ENCODE measurements at regions not wholly inside any gene's neighbourhood (a gene's known extent, or its start where the extent isn't known, plus 50 kb on each side); places are given as distances from the start of the nearest gene placed in this dataset.

- Histone ChIP-seq H3K27me3 (no peaks in the 10 kb centered on the region), H3K9me3 (no peaks in the 10 kb centered on the region), H3K27ac (no peak overlapping the region), H3K4me3 (no peak overlapping the region), H3K36me3 (no peaks in the 10 kb centered on the region), H3K4me1 (ENCODE audit: insufficient read depth) (peaks cover 3% of the 10 kb centered on the region)
- DNase-seq = no peak
- no peak for TF ChIP-seq EP300 (IDR thresholded peaks at IDR 0.05)
- intact Hi-C loops (cut with DNase I) = no loop called here
- 96 to 99% (median 99%) methylated on average over 5 of the region's 5 CpGs for WGBS, 3 donors
Measured at GRCh38 chr2:64283006-64283570, 138.9 kb upstream of the PELI1 start.

DNA sequence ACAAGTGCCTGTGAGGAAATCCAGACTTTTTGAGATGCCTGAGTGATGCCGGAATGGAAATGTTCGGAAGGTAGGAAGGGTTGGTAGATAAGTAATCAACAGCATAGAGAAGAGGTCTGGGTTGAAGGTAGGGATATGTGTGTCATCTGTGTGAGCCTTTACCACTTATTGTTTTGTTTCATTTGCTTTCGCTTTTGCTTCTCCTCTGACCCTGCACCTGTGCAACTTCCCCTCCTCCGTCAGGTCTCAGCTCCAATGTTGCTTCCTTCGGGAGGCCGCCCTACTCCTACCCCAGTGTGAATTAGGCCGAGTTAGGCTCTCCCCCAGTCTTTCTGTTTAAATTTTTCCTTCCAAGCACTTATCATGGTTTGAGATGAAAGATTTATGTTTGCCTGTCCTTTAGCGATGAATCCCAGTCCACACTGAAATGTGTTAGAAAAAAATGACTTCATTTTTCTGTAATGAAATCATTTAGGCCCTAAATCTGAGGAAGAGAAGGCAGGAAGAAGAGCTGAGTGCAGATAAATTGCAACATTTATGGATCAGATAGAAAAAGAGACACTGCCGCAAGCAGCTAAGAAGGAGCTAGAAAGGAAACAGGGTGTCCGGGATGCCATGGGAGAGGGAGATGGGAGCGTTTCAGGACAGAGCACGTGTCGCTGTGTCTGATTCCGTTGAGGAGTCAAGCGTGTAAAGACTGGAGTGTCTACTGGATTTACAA lies 139.6 kb upstream of the PELI1 start:
- no peak for DNase-seq
- Histone ChIP-seq H3K27me3 (no peaks in the 10 kb centered on the region), H3K9me3 (no peaks in the 10 kb centered on the region), H3K4me3 (peak overlapping the region; percentile 14), H3K27ac (no peak overlapping the region), H3K4me1 (ENCODE audit: insufficient read depth) (peaks cover 9% of the 10 kb centered on the region), H3K36me3 (no peaks in the 10 kb centered on the region)
- intact Hi-C loops (cut with DNase I) = no loop called here
- TF ChIP-seq, protein P1, sequence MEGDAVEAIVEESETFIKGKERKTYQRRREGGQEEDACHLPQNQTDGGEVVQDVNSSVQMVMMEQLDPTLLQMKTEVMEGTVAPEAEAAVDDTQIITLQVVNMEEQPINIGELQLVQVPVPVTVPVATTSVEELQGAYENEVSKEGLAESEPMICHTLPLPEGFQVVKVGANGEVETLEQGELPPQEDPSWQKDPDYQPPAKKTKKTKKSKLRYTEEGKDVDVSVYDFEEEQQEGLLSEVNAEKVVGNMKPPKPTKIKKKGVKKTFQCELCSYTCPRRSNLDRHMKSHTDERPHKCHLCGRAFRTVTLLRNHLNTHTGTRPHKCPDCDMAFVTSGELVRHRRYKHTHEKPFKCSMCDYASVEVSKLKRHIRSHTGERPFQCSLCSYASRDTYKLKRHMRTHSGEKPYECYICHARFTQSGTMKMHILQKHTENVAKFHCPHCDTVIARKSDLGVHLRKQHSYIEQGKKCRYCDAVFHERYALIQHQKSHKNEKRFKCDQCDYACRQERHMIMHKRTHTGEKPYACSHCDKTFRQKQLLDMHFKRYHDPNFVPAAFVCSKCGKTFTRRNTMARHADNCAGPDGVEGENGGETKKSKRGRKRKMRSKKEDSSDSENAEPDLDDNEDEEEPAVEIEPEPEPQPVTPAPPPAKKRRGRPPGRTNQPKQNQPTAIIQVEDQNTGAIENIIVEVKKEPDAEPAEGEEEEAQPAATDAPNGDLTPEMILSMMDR (IDR thresholded peaks at IDR 0.05) = no peak
- no peak for TF ChIP-seq POLR2A (IDR thresholded peaks at IDR 0.05)
- TF ChIP-seq EP300 (IDR thresholded peaks at IDR 0.05) = no peak
- 29 to 38% (median 31%) methylated on average over 15 of the region's 15 CpGs for WGBS, 3 donors

- no peak for DNase-seq
- H3K36me3 ChIP-seq = no peaks in the 10 kb centered on the region
- H3K27ac ChIP-seq = no peak overlapping the region
Measured at GRCh38 chr2:64284751-64285150, 140.5 kb upstream of the PELI1 start.

GRCh38 chr2:64287202-64287740 lies 143.1 kb upstream of the PELI1 start:
- intact Hi-C loops (cut with DNase I) = no loop called here
- no peaks in the 10 kb centered on the region for H3K9me3 ChIP-seq
- DNase-seq = no peak
- TF ChIP-seq, protein P1 (IDR thresholded peaks at IDR 0.05) = no peak
- TF ChIP-seq POLR2A (IDR thresholded peaks at IDR 0.05) (no peak), EP300 (IDR thresholded peaks at IDR 0.05) (no peak)
- WGBS, 3 donors = 94 to 95% (median 94%) methylated on average over 5 of the region's 5 CpGs
- H3K27ac ChIP-seq = no peak overlapping the region
- H3K36me3 ChIP-seq = no peaks in the 10 kb centered on the region
- no peak overlapping the region for H3K4me3 ChIP-seq
- H3K27me3 ChIP-seq = no peaks in the 10 kb centered on the region
- H3K4me1 ChIP-seq (ENCODE audit: insufficient read depth) = peaks cover 11% of the 10 kb centered on the region

More at GRCh38 chr2:64284751-64285150, 140.5 kb upstream of the PELI1 start:
- no peaks in the 10 kb centered on the region for H3K9me3 ChIP-seq
- no peak overlapping the region for H3K4me3 ChIP-seq
- intact Hi-C loops (cut with DNase I) = no loop called here
- TF ChIP-seq, protein P1 (IDR thresholded peaks at IDR 0.05) = no peak
- TF ChIP-seq POLR2A (IDR thresholded peaks at IDR 0.05) (no peak), EP300 (IDR thresholded peaks at IDR 0.05) (no peak)
- H3K27me3 ChIP-seq = no peaks in the 10 kb centered on the region
- 65 to 81% (median 78%) methylated on average over 3 of the region's 3 CpGs for WGBS, 3 donors
- peaks cover 9% of the 10 kb centered on the region for H3K4me1 ChIP-seq (ENCODE audit: insufficient read depth)
